ENCODE measurements at regions not wholly inside any gene's neighbourhood (a gene's known extent, or its start where the extent isn't known, plus 50 kb on each side); places are given as distances from the start of the nearest gene placed in this dataset.

DNA sequence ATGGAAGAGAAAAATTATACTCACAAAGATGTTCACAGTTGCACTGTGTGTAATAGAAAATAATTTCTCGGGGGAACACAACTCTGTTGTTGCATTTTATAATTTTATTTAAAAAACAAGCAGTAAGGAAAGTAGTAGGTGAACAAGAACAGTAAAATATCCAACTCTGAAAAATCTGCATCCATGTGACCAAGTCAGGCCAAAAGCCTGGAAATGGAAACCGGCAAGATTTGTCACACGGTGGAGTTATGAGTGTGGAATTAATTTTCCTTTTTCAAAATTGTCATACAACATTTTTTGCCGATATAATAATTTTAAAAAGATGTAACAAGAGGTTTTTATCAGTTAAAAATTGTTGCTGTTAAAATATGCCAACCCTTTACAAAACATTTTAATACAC, 1421.5 kb downstream of the BRD1 start:
- Histone ChIP-seq H3K4me3 (replicated peaks in 1 of 3; ENCODE audit: insufficient read depth in 1 of 3, low read depth in 2 of 3, low read length in 3 of 3) (no peak overlapping the region), H3K27me3 (ENCODE audit: control insufficient read depth in 1 of 2, insufficient read depth in 2 of 2, low read length in 2 of 2) (peaks cover 3 to 30% of the 10 kb centered on the region in 2 experiments; a peak in 4 of 5 replicates), H3K4me2 (ENCODE audit: low read depth, low read length) (no peak overlapping the region), H3K4me1 (ENCODE audit: insufficient read depth, low read length) (no peaks in the 10 kb centered on the region), H3K9ac (ENCODE audit: insufficient read depth, low read depth, low read length) (no peak overlapping the region), H3K79me2 (ENCODE audit: insufficient read depth, low read length) (no peaks in the 10 kb centered on the region), H3K36me3 (replicated peaks in 1 of 2; ENCODE audit: control insufficient read depth in 1 of 2, insufficient read depth in 2 of 2, low read length in 2 of 2) (no peaks in the 10 kb centered on the region), H4K20me1 (ENCODE audit: insufficient read depth, low read length) (no peaks in the 10 kb centered on the region), H3K9me3 (ENCODE audit: low read length) (no peaks in the 10 kb centered on the region), H2AFZ (ENCODE audit: low read length) (no peak overlapping the region), H3K27ac (ENCODE audit: extremely low read length, insufficient read depth, low read length) (no peak overlapping the region)
- POLR2A ChIA-PET = no interaction called here
- no TSS peak for BruUV-seq (replicated peaks)
- intact Hi-C loops (cut with micrococcal nuclease; ENCODE audit: unreplicated experiment) (no loop called here), in situ Hi-C loops (cut with HindIII; ENCODE audit: extremely low pct_ligation_motif_present, low pct_unique_long_range_greater_than_20kb) (no loop called here)
- ATAC-seq = no peak
- CTCF ChIA-PET (ENCODE audit: low intra/inter-chr PET ratio, low total read pairs) = no interaction called here
- WGBS (ENCODE audit: low lambda C conversion rate) = 28% methylated on average over 4 of the region's 4 CpGs
- TF ChIP-seq MIXL1 (CRISPR knock-in tag; IDR thresholded peaks at IDR 0.05) (no peak), TBX2 (CRISPR knock-in tag; IDR thresholded peaks at IDR 0.05; ENCODE audit: borderline replicate concordance) (no peak)
- FAIRE-seq = no peak
- no peak for DNase-seq (ENCODE audit: low spot score)

- H3K36me3 ChIP-seq (replicated peaks in 1 of 2; ENCODE audit: control insufficient read depth in 1 of 2, insufficient read depth in 2 of 2, low read length in 2 of 2) = no peaks in the 10 kb centered on the region
- ChIA-PET CTCF (ENCODE audit: low intra/inter-chr PET ratio, low total read pairs) (no interaction called here), POLR2A (no interaction called here)
- H3K4me3 ChIP-seq (replicated peaks in 1 of 3; ENCODE audit: insufficient read depth in 1 of 3, low read depth in 2 of 3, low read length in 3 of 3) = no peak overlapping the region
- no peak overlapping the region for H3K27ac ChIP-seq (ENCODE audit: extremely low read length, insufficient read depth, low read length)
- BruUV-seq (replicated peaks) = no TSS peak
- no peak for DNase-seq (ENCODE audit: low spot score)
- in situ Hi-C loops (cut with HindIII; ENCODE audit: extremely low pct_ligation_motif_present, low pct_unique_long_range_greater_than_20kb) = no loop called here
- no peaks in the 10 kb centered on the region for H3K9me3 ChIP-seq (ENCODE audit: low read length)
- no peak overlapping the region for H3K4me2 ChIP-seq (ENCODE audit: low read depth, low read length)
- ATAC-seq = no peak
- no peak overlapping the region for H3K9ac ChIP-seq (ENCODE audit: insufficient read depth, low read depth, low read length)
- intact Hi-C loops (cut with micrococcal nuclease; ENCODE audit: unreplicated experiment) = no loop called here
- no peaks in the 10 kb centered on the region for H3K79me2 ChIP-seq (ENCODE audit: insufficient read depth, low read length)
- H3K27me3 ChIP-seq (ENCODE audit: control insufficient read depth in 1 of 2, insufficient read depth in 2 of 2, low read length in 2 of 2) = peaks cover 3 to 27% of the 10 kb centered on the region in 2 experiments; a peak in 4 of 5 replicates
- 13% methylated on average over 6 of the region's 6 CpGs for WGBS (ENCODE audit: low lambda C conversion rate)
- TF ChIP-seq ATF7 (IDR thresholded peaks at IDR 0.05) = no peak
- TF ChIP-seq ATF7 (CRISPR knock-in tag; IDR thresholded peaks at IDR 0.05) = no peak
- TF ChIP-seq CC2D1A (CRISPR knock-in tag; IDR thresholded peaks at IDR 0.05) = no peak
- TF ChIP-seq IKZF4 (CRISPR knock-in tag; IDR thresholded peaks at IDR 0.05; ENCODE audit: borderline replicate concordance, low read depth, not compliant biosample characterization) = no peak
- TF ChIP-seq KDM6A (CRISPR knock-in tag; IDR thresholded peaks at IDR 0.05; ENCODE audit: low read depth) = no peak
- no peak overlapping the region for H2AFZ ChIP-seq (ENCODE audit: low read length)
- no peaks in the 10 kb centered on the region for H4K20me1 ChIP-seq (ENCODE audit: insufficient read depth, low read length)
- H3K4me1 ChIP-seq (ENCODE audit: insufficient read depth, low read length) = no peaks in the 10 kb centered on the region
- no peak for FAIRE-seq
Measured at GRCh38 chr22:48405741-48406140, 1421.9 kb downstream of the BRD1 start.

Data from HepG2 (cell line).